H1 (cell line): ENCODE measurements at regions not wholly inside any gene's neighbourhood (a gene's known extent, or its start where the extent isn't known, plus 50 kb on each side); places are given as distances from the start of the nearest gene placed in this dataset.

Source experiments
- CTCF ChIA-PET: fragments of 300-600 bp; sonication (Branson Sonifier 250); formaldehyde crosslinking; loops from one replicate; lab custom pipeline; 2021; ENCODE audit not compliant: partially characterized antibody; lab: Charles Lee
- POLR2A ChIA-PET: fragments of 300-600 bp; sonication (Branson Sonifier 250); formaldehyde crosslinking; loops from one replicate; lab custom pipeline; 2021; ENCODE audit warnings: inconsistent platforms; ENCODE audit not compliant: partially characterized antibody; lab: Charles Lee
- DNase-seq, 2 experiments: peaks; one replicate each; pipeline versions ENCODE4 v3.0.0 to v3.0.0-alpha.2; 2010 to 2022; ENCODE audit warnings: low spot score in 2 of 2, low read depth in 1 of 2, mixed read lengths in 1 of 2
- FAIRE-seq: peaks from 2 replicates; lab custom pipeline; 2011; peaks lifted over from hg19 to GRCh38; lab: Jason Lieb, UNC
- H2AFZ ChIP-seq: 2 replicates; pipeline ENCODE4 v1.8.1; 2012; ENCODE audit warnings: low read length, inconsistent platforms
- H2AK5ac ChIP-seq: 2 replicates; pipeline ENCODE4 v1.6.1; 2013; ENCODE audit warnings: low read depth, low read length
- H2BK120ac ChIP-seq: replicated peaks from 2 replicates; pipeline ENCODE3; 2013; ENCODE audit warnings: low read depth, low read length, inconsistent platforms
- H2BK12ac ChIP-seq: 2 replicates; pipeline ENCODE4 v1.6.1; 2013; ENCODE audit warnings: low read depth, low read length
- H2BK15ac ChIP-seq: 2 replicates; pipeline ENCODE4 v1.6.1; 2013; ENCODE audit warnings: low read length
- H2BK20ac ChIP-seq: 2 replicates; pipeline ENCODE4 v1.6.1; 2013; ENCODE audit warnings: low read length
- H2BK5ac ChIP-seq: 2 replicates; pipeline ENCODE4 v1.6.1; 2013; ENCODE audit warnings: low read depth, low read length
- H3K14ac ChIP-seq: 2 replicates; pipeline ENCODE4 v1.6.1; 2013; ENCODE audit warnings: inconsistent platforms; ENCODE audit not compliant: insufficient read length
- H3K18ac ChIP-seq: 2 replicates; pipeline ENCODE4 v1.6.1; 2013; ENCODE audit warnings: low read length; ENCODE audit errors: extremely low read depth
- H3K23ac ChIP-seq: 2 replicates; pipeline ENCODE4 v1.6.1; 2013; ENCODE audit warnings: inconsistent platforms; ENCODE audit not compliant: insufficient read length
- H3K23me2 ChIP-seq: 2 replicates; pipeline ENCODE4 v1.6.1; 2013; ENCODE audit warnings: low read depth, low read length
- H3K27ac ChIP-seq: 2 replicates; pipeline ENCODE4 v1.6.1; 2011; ENCODE audit warnings: low read depth, low read length, inconsistent platforms
- H3K27me3 ChIP-seq, 4 experiments: replicated peaks in 1 of 4; 1 replicate in 1 of 4; 2 replicates in 3 of 4; pipeline versions ENCODE4 v1.6.1 to v1.8.1; 2011 to 2013; ENCODE audit warnings: low read length in 3 of 4, mild to moderate bottlenecking in 3 of 4, inconsistent platforms in 2 of 4, mixed read lengths in 2 of 4, moderate library complexity in 1 of 4; ENCODE audit not compliant: control insufficient read depth in 3 of 4, insufficient read depth in 3 of 4; ENCODE audit errors: extremely low read depth in 1 of 4
- H3K36me3 ChIP-seq, 4 experiments: 2 replicates each; pipeline versions ENCODE4 v1.6.1 to v1.8.1; 2011 to 2013; ENCODE audit warnings: mild to moderate bottlenecking in 4 of 4, low read length in 3 of 4, moderate library complexity in 2 of 4, control low read depth in 1 of 4, inconsistent platforms in 1 of 4; ENCODE audit not compliant: insufficient read depth in 4 of 4, control insufficient read depth in 2 of 4
- H3K4ac ChIP-seq: replicated peaks from 2 replicates; pipeline ENCODE3; 2013; ENCODE audit warnings: low read length, low read depth, mixed read lengths, inconsistent platforms; ENCODE audit not compliant: insufficient read length
- H3K4me1 ChIP-seq, 4 experiments: replicated peaks in 1 of 4; 1 replicate in 1 of 4; 2 replicates in 3 of 4; pipeline versions ENCODE4 v1.6.1 to v1.8.1; 2011 to 2013; ENCODE audit warnings: low read length in 3 of 4, inconsistent platforms in 2 of 4, mixed read lengths in 1 of 4; ENCODE audit not compliant: insufficient read depth in 4 of 4, control insufficient read depth in 3 of 4
- H3K4me2 ChIP-seq, 2 experiments: 2 replicates each; pipeline versions ENCODE4 v1.6.1 to v1.8.1; 2011 to 2013; ENCODE audit warnings: low read depth in 2 of 2, low read length in 2 of 2, control low read depth in 1 of 2, inconsistent platforms in 1 of 2, mild to moderate bottlenecking in 1 of 2; ENCODE audit not compliant: insufficient read depth in 1 of 2
- H3K4me3 ChIP-seq, 4 experiments: fragments of 200-600, 300-600 bp in 1 of 4; sonication (generic), shearing (Covaris generic), sonication (Bioruptor Twin) in 1 of 4; 2 replicates each; pipeline versions ENCODE4 v1.5.1 to v1.8.1; 2011 to 2016; ENCODE audit warnings: low read length in 4 of 4, low read depth in 3 of 4, control low read depth in 2 of 4, inconsistent platforms in 2 of 4, mild to moderate bottlenecking in 2 of 4, mixed read lengths in 1 of 4, moderate library complexity in 1 of 4; ENCODE audit not compliant: insufficient read depth in 2 of 4; ENCODE audit errors: extremely low read depth in 1 of 4
- H3K56ac ChIP-seq: replicated peaks from 2 replicates; pipeline ENCODE3; 2013; ENCODE audit warnings: low read depth, mild to moderate bottlenecking, mixed read lengths, low read length, inconsistent platforms; ENCODE audit not compliant: insufficient read length
- H3K79me1 ChIP-seq: 2 replicates; pipeline ENCODE4 v1.6.1; 2013; ENCODE audit warnings: low read depth, low read length, control low read depth
- H3K79me2 ChIP-seq, 2 experiments: 2 replicates each; pipeline versions ENCODE4 v1.6.1 to v1.8.1; 2012 to 2013; ENCODE audit warnings: low read length in 2 of 2, mild to moderate bottlenecking in 2 of 2, inconsistent platforms in 1 of 2; ENCODE audit not compliant: insufficient read depth in 2 of 2, control insufficient read depth in 1 of 2
- H3K9ac ChIP-seq, 4 experiments: replicated peaks in 1 of 4; 1 replicate in 1 of 4; 2 replicates in 3 of 4; pipeline versions ENCODE4 v1.6.1 to v1.8.1; 2011 to 2013; ENCODE audit warnings: low read depth in 3 of 4, low read length in 3 of 4, control low read depth in 2 of 4, mild to moderate bottlenecking in 2 of 4, moderate library complexity in 2 of 4, inconsistent platforms in 1 of 4; ENCODE audit errors: extremely low read depth in 1 of 4
- H3K9me3 ChIP-seq, 2 experiments: 2 replicates each; pipeline versions ENCODE4 v1.6.1 to v1.8.1; 2012 to 2013; ENCODE audit warnings: mild to moderate bottlenecking in 2 of 2, moderate library complexity in 2 of 2, control low read depth in 1 of 2, inconsistent platforms in 1 of 2, low read depth in 1 of 2, low read length in 1 of 2, mixed read lengths in 1 of 2; ENCODE audit not compliant: insufficient read depth in 2 of 2
- H4K20me1 ChIP-seq, 2 experiments: replicated peaks in 1 of 2; 2 replicates each; pipeline versions ENCODE3 to v1.8.1; 2011 to 2013; ENCODE audit warnings: inconsistent platforms in 2 of 2, low read length in 2 of 2, mild to moderate bottlenecking in 1 of 2; ENCODE audit not compliant: insufficient read depth in 2 of 2, control insufficient read depth in 1 of 2
- H4K5ac ChIP-seq: 2 replicates; pipeline ENCODE4 v1.6.1; 2013; ENCODE audit warnings: low read length, low read depth, mixed read lengths, inconsistent platforms; ENCODE audit not compliant: insufficient read length
- H4K8ac ChIP-seq: 2 replicates; pipeline ENCODE4 v1.8.0; 2013; ENCODE audit warnings: mild to moderate bottlenecking, moderate library complexity, low read length, inconsistent platforms; ENCODE audit not compliant: insufficient read depth; ENCODE audit errors: extremely low read depth
- H4K91ac ChIP-seq: replicated peaks from 2 replicates; pipeline ENCODE3; 2013; ENCODE audit warnings: low read length, mixed read lengths, inconsistent platforms; ENCODE audit not compliant: insufficient read length
- CBX5 ChIP-seq: fragments of 300-800, 300-1000 bp; sonication (generic); IDR thresholded peaks from 2 replicates; pipeline ENCODE4 v1.7.1; 2016; ENCODE audit warnings: antibody characterized with exemption, low read length, low read depth
- CHD2 ChIP-seq: IDR thresholded peaks from 2 replicates; pipeline ENCODE4 v1.6.1; 2012; ENCODE audit warnings: low read length, improper control_type of control experiment
- EGR1 ChIP-seq: IDR thresholded peaks from 2 replicates; pipeline ENCODE4 v1.6.1; 2011; ENCODE audit warnings: low read depth, low read length, borderline replicate concordance
- EZH2 ChIP-seq: fragments of 200-600 bp; sonication (generic); IDR thresholded peaks from 2 replicates; pipeline ENCODE4 v1.7.1; 2012; ENCODE audit warnings: low read depth, mild to moderate bottlenecking, moderate library complexity, low read length, inconsistent platforms; ENCODE audit not compliant: severe bottlenecking
- MAFK ChIP-seq: IDR thresholded peaks from 2 replicates; pipeline ENCODE4 v1.6.1; 2012; ENCODE audit warnings: low read depth, mild to moderate bottlenecking, improper control_type of control experiment, low read length
- POLR2AphosphoS5 ChIP-seq: IDR thresholded peaks from 2 replicates; pipeline ENCODE4 v1.6.1; 2011; ENCODE audit warnings: low read depth, low read length
- POU5F1 ChIP-seq: IDR thresholded peaks from 2 replicates; pipeline ENCODE4 v1.6.1; 2011; ENCODE audit warnings: low read depth, mild to moderate bottlenecking, low read length, moderate library complexity
- SAP30 ChIP-seq: fragments of 300-600 bp; sonication (generic); IDR thresholded peaks from 2 replicates; pipeline ENCODE4 v1.7.1; 2012; ENCODE audit warnings: low read length, moderate library complexity, mild to moderate bottlenecking, inconsistent platforms; ENCODE audit not compliant: insufficient read depth, insufficient replicate concordance
- SIN3A ChIP-seq, 2 experiments: IDR thresholded peaks in 1 of 2; conservative IDR thresholded peaks in 1 of 2; 2 replicates each; pipeline ENCODE4 v1.6.1; 2011 to 2012; ENCODE audit warnings: low read length in 2 of 2, improper control_type of control experiment in 1 of 2, low read depth in 1 of 2, mild to moderate bottlenecking in 1 of 2
- SIX5 ChIP-seq: IDR thresholded peaks from 2 replicates; pipeline ENCODE4 v1.6.1; 2011; ENCODE audit warnings: mild to moderate bottlenecking, low read depth, low read length
- SUZ12 ChIP-seq: fragments of 200-600 bp; sonication (generic); IDR thresholded peaks from 2 replicates; pipeline ENCODE4 v1.6.1; 2012; ENCODE audit warnings: mild to moderate bottlenecking, inconsistent platforms, low read length, moderate library complexity, mixed read lengths
- TBP ChIP-seq: IDR thresholded peaks from 2 replicates; pipeline ENCODE4 v1.6.1; 2011; ENCODE audit warnings: low read depth, low read length, improper control_type of control experiment
- WGBS, 2 experiments: shearing (Covaris generic) in 1 of 2; methylation state at CpG; one replicate each; pipeline versions ENCODE4 v1.1.6 to v1.1.7; 2013 to 2015; ENCODE audit warnings: low lambda C conversion rate in 2 of 2, mixed read lengths in 2 of 2, inconsistent platforms in 1 of 2, low coverage in 1 of 2, missing lambda C conversion rate in 1 of 2; ENCODE audit not compliant: insufficient replicate concordance in 2 of 2, insufficient coverage in 1 of 2, insufficient read length in 1 of 2; ENCODE audit errors: extremely low coverage in 1 of 2, missing lambda C conversion rate in 1 of 2; 5-methylcytosine and 5-hydroxymethylcytosine counted together

GRCh38 chr12:78531831-78532458 lies 332.6 kb upstream of the SYT1 start:
- 60% methylated on average over 2 of the region's 2 CpGs; no CpG with 5 or more reads in 1 of the 2 experiments for WGBS, 2 experiments
- no peak for TF ChIP-seq TBP
- TF ChIP-seq POLR2AphosphoS5 = no peak
- TF ChIP-seq SAP30 = no peak
- TF ChIP-seq SIN3A (conservative IDR thresholded peaks at IDR 0.05 in 1 of 2, IDR thresholded peaks at IDR 0.05 in 1 of 2; ENCODE audit: low read depth in 1 of 2, low read length in 2 of 2) = no peak
- TF ChIP-seq SIX5 = no peak
- no peak for TF ChIP-seq EZH2
- TF ChIP-seq CHD2 = no peak
- no peak for TF ChIP-seq EGR1
- TF ChIP-seq POU5F1 = no peak
- no peak for TF ChIP-seq SUZ12
- TF ChIP-seq MAFK = no peak
- no peak for TF ChIP-seq CBX5

More at GRCh38 chr12:78531831-78532458, 332.6 kb upstream of the SYT1 start:
- no peak overlapping the region for H3K27ac ChIP-seq
- ChIA-PET CTCF (interaction anchor here (1.1 to 1.3 kb wide), 2 partner anchors 29 to 61 kb away, joined by 3 to 5 read pairs; no protein-coding TSS in a partner anchor), POLR2A (no interaction called here)
- H2AK5ac ChIP-seq = no peak overlapping the region
- no peaks in the 10 kb centered on the region for H3K9me3 ChIP-seq
- H4K91ac ChIP-seq = no peak overlapping the region
- H3K9ac ChIP-seq = no peak overlapping the region
- H3K23ac ChIP-seq = no peak overlapping the region
- no peak overlapping the region for H3K4me3 ChIP-seq
- H2BK12ac ChIP-seq = no peak overlapping the region
- no peaks in the 10 kb centered on the region for H3K23me2 ChIP-seq
- no peak for DNase-seq
- FAIRE-seq = no peak
- no peaks in the 10 kb centered on the region for H3K79me1 ChIP-seq
- no peak overlapping the region for H3K4ac ChIP-seq
- no peaks in the 10 kb centered on the region for H3K79me2 ChIP-seq
- H2BK5ac ChIP-seq = no peak overlapping the region
- no peaks in the 10 kb centered on the region for H4K20me1 ChIP-seq
- no peaks in the 10 kb centered on the region for H3K27me3 ChIP-seq
- no peak overlapping the region for H3K18ac ChIP-seq
- H3K14ac ChIP-seq = no peak overlapping the region
- H3K4me1 ChIP-seq = peaks cover 2 to 17% (median 13%) of the 10 kb centered on the region in 4 experiments; a peak in 5 of 7 replicates
- H4K8ac ChIP-seq = no peak overlapping the region
- H3K4me2 ChIP-seq = no peak overlapping the region
- no peak overlapping the region for H2BK20ac ChIP-seq
- H3K56ac ChIP-seq = no peak overlapping the region
- H2BK15ac ChIP-seq = no peak overlapping the region
- no peak overlapping the region for H2BK120ac ChIP-seq
- no peaks in the 10 kb centered on the region for H3K36me3 ChIP-seq
- H4K5ac ChIP-seq = no peak overlapping the region
- H2AFZ ChIP-seq = no peak overlapping the region
